OCI-LY7 (cell line): ENCODE measurements at regions not wholly inside any gene's neighbourhood (a gene's known extent, or its start where the extent isn't known, plus 50 kb on each side); places are given as distances from the start of the nearest gene placed in this dataset.

Experiments
- BruUV-seq: library from RNA; stranded (reverse); fragments of 400-500 nt; replicated peaks from 2 replicates; lab custom pipeline; 2021; lab: Mats Ljungman, UMichigan
- CTCF ChIA-PET: fragments of 300-600 bp; sonication (Branson Sonifier 250); formaldehyde crosslinking; loops from one replicate; lab custom pipeline; 2022; ENCODE audit warnings: antibody characterized with exemption; ENCODE audit not compliant: unreplicated experiment; lab: Charles Lee
- POLR2A ChIA-PET: fragments of 300-600 bp; sonication (Branson Sonifier 250); formaldehyde crosslinking; loops from one replicate; lab custom pipeline; 2022; ENCODE audit warnings: antibody characterized with exemption; lab: Charles Lee
- DNase-seq: peaks from one replicate; pipeline ENCODE4 v3.0.0-alpha.2; 2015; ENCODE audit warnings: low spot score
- H2AFZ ChIP-seq: fragments of 200-600 bp; sonication (generic), shearing (Covaris generic); 2 replicates; pipeline ENCODE4 v1.6.1; 2014; ENCODE audit warnings: mild to moderate bottlenecking, antibody characterized with exemption, low read length, moderate library complexity
- H3K27ac ChIP-seq: fragments of 200-600 bp; sonication (generic); 2 replicates; pipeline ENCODE4 v1.5.1; 2014; ENCODE audit warnings: mixed run types, low read depth, mild to moderate bottlenecking, moderate library complexity, low read length, inconsistent platforms; ENCODE audit not compliant: poor library complexity, severe bottlenecking
- H3K36me3 ChIP-seq: fragments of 200-600 bp; sonication (generic); 2 replicates; pipeline ENCODE4 v1.6.1; 2014; ENCODE audit warnings: mild to moderate bottlenecking, antibody characterized with exemption, low read length, moderate library complexity, mixed read lengths; ENCODE audit not compliant: insufficient read depth
- H3K4me1 ChIP-seq: fragments of 200-600 bp; sonication (generic); 2 replicates; pipeline ENCODE4 v1.5.1; 2014; ENCODE audit warnings: mild to moderate bottlenecking, low read length; ENCODE audit not compliant: insufficient read depth, poor library complexity, severe bottlenecking
- H3K4me2 ChIP-seq: fragments of 200-600 bp; sonication (generic); 2 replicates; pipeline ENCODE4 v1.6.1; 2014; ENCODE audit warnings: mild to moderate bottlenecking, low read length
- H3K4me3 ChIP-seq: fragments of 200-600 bp; sonication (generic); 2 replicates; pipeline ENCODE4 v1.5.1; 2014; ENCODE audit warnings: mild to moderate bottlenecking, low read depth, low read length; ENCODE audit not compliant: poor library complexity, severe bottlenecking
- H3K79me2 ChIP-seq: fragments of 200-600 bp; sonication (generic); 2 replicates; pipeline ENCODE4 v1.6.1; 2016; ENCODE audit warnings: low read depth, mild to moderate bottlenecking, low read length, moderate library complexity, mixed read lengths; ENCODE audit not compliant: insufficient read depth
- H3K9me2 ChIP-seq: fragments of 200-600 bp; sonication (generic); 2 replicates; pipeline ENCODE4 v1.6.1; 2016; ENCODE audit warnings: mild to moderate bottlenecking, low read length, mixed read lengths; ENCODE audit not compliant: insufficient read depth
- H3K9me3 ChIP-seq: fragments of 200-600 bp; sonication (generic); 2 replicates; pipeline ENCODE4 v1.6.1; 2014; ENCODE audit warnings: mild to moderate bottlenecking, mixed run types, low read length, mixed read lengths
- H4K20me1 ChIP-seq: fragments of 200-600 bp; sonication (generic); 2 replicates; pipeline ENCODE4 v1.6.1; 2014; ENCODE audit warnings: mild to moderate bottlenecking, antibody characterized with exemption, low read length, moderate library complexity, mixed read lengths; ENCODE audit not compliant: insufficient read depth
- CTCF ChIP-seq: fragments of 200-600 bp; sonication (generic); conservative IDR thresholded peaks from 2 replicates; pipeline ENCODE4 v1.5.1; 2014; ENCODE audit warnings: mild to moderate bottlenecking, antibody characterized with exemption, low read length, moderate library complexity, mixed read lengths
- EZH2phosphoT487 ChIP-seq: fragments of 200-600 bp; sonication (generic); IDR thresholded peaks from 2 replicates; pipeline ENCODE4 v1.6.1; 2018; ENCODE audit warnings: low read depth, borderline replicate concordance, mild to moderate bottlenecking, mixed run types, antibody characterized with exemption, low read length, moderate library complexity, mixed read lengths
- intact Hi-C: fragments of 100-400 bp; cut with micrococcal nuclease; formaldehyde crosslinking; loops from one replicate; pipeline ENCODE4 v1.10.0; 2022; ENCODE audit not compliant: unreplicated experiment

- no peak overlapping the region for H3K4me2 ChIP-seq
- intact Hi-C loops: no loop called here
- H3K9me3 ChIP-seq: no peaks in the 10 kb centered on the region
- H4K20me1 ChIP-seq: no peaks in the 10 kb centered on the region
- H3K27ac ChIP-seq: no peak overlapping the region
- DNase-seq: no peak
- no peak overlapping the region for H3K4me3 ChIP-seq
- no peaks in the 10 kb centered on the region for H3K4me1 ChIP-seq
- H3K79me2 ChIP-seq: no peaks in the 10 kb centered on the region
- TF ChIP-seq CTCF (no peak), EZH2phosphoT487 (no peak)
- H3K9me2 ChIP-seq: no peaks in the 10 kb centered on the region
- no TSS peak for BruUV-seq
- no peaks in the 10 kb centered on the region for H3K36me3 ChIP-seq
- ChIA-PET CTCF (no interaction called here), POLR2A (no interaction called here)
- no peak overlapping the region for H2AFZ ChIP-seq
These were observed 1083.4 kb upstream of the C9orf72 start for GRCh38 chr9:28656727-28657126.

GRCh38 chr9:28661853-28662252 lies 1088.6 kb upstream of the C9orf72 start:
- H3K9me3 ChIP-seq: no peaks in the 10 kb centered on the region
- H3K4me1 ChIP-seq: no peaks in the 10 kb centered on the region
- H2AFZ ChIP-seq: no peak overlapping the region
- no peaks in the 10 kb centered on the region for H3K9me2 ChIP-seq
- DNase-seq: no peak
- no peaks in the 10 kb centered on the region for H4K20me1 ChIP-seq
- intact Hi-C loops: no loop called here
- H3K4me2 ChIP-seq: no peak overlapping the region
- no peak overlapping the region for H3K4me3 ChIP-seq
- no TSS peak for BruUV-seq
- TF ChIP-seq CTCF (no peak), EZH2phosphoT487 (no peak)
- H3K79me2 ChIP-seq: no peaks in the 10 kb centered on the region
- CTCF ChIA-PET: no interaction called here
- no peaks in the 10 kb centered on the region for H3K36me3 ChIP-seq
- POLR2A ChIA-PET: no interaction called here
- H3K27ac ChIP-seq: no peak overlapping the region

- CTCF ChIA-PET: no interaction called here
- POLR2A ChIA-PET: no interaction called here
- TF ChIP-seq EZH2phosphoT487 (no peak), CTCF (no peak)
These were observed 1089.4 kb upstream of the C9orf72 start for GRCh38 chr9:28662675-28663074.

More at GRCh38 chr9:28662675-28663074, 1089.4 kb upstream of the C9orf72 start:
- H4K20me1 ChIP-seq: no peaks in the 10 kb centered on the region
- no peaks in the 10 kb centered on the region for H3K79me2 ChIP-seq
- H3K9me3 ChIP-seq: no peaks in the 10 kb centered on the region
- intact Hi-C loops: no loop called here
- no peak overlapping the region for H3K27ac ChIP-seq
- BruUV-seq: no TSS peak
- no peak overlapping the region for H2AFZ ChIP-seq
- no peaks in the 10 kb centered on the region for H3K4me1 ChIP-seq
- H3K4me3 ChIP-seq: no peak overlapping the region
- no peaks in the 10 kb centered on the region for H3K9me2 ChIP-seq
- H3K36me3 ChIP-seq: no peaks in the 10 kb centered on the region
- no peak for DNase-seq
- no peak overlapping the region for H3K4me2 ChIP-seq
